IPS DF 4.7 (cell line): ENCODE measurements at regions not wholly inside any gene's neighbourhood (a gene's known extent, or its start where the extent isn't known, plus 50 kb on each side); places are given as distances from the start of the nearest gene placed in this dataset.
"Not testable (repeated sequence)": the region's sequence is repeated elsewhere in the genome, so short reads cannot be mapped to it uniquely, and the experiment has no call there.

Experiments used
- DNase-seq: peaks from one replicate; pipeline ENCODE4 v3.0.0-alpha.2; 2013; ENCODE audit warnings: low spot score; ENCODE audit errors: extremely low read depth

- no peak for DNase-seq
Observed at GRCh38 chr7:120054376-120055100, 218.4 kb upstream of the KCND2 start.

- no peak for DNase-seq
Observed at GRCh38 chr7:120055300-120055699, 217.7 kb upstream of the KCND2 start.

- no peak for DNase-seq
Observed at GRCh38 chr7:120056227-120056626, 216.7 kb upstream of the KCND2 start.

GRCh38 chr7:120059641-120060040, 213.3 kb upstream of the KCND2 start:
- DNase-seq: no peak

GRCh38 chr7:120060281-120060680, 212.7 kb upstream of the KCND2 start:
- no peak for DNase-seq

GRCh38 chr7:120060875-120061274, 212.1 kb upstream of the KCND2 start:
- DNase-seq: no peak

- no peak for DNase-seq
Observed at GRCh38 chr7:120064565-120064964, 208.4 kb upstream of the KCND2 start.

GRCh38 chr7:120066898-120067297, 206.1 kb upstream of the KCND2 start:
- not testable (repeated sequence) for DNase-seq

- DNase-seq: no peak
Observed at GRCh38 chr7:120070201-120070600, 202.8 kb upstream of the KCND2 start.

- no peak for DNase-seq
Observed at GRCh38 chr7:120077777-120078176, 195.2 kb upstream of the KCND2 start.

- no peak for DNase-seq
Observed at GRCh38 chr7:120079022-120079421, 194.0 kb upstream of the KCND2 start.

GRCh38 chr7:120079704-120080103, 193.3 kb upstream of the KCND2 start:
- DNase-seq: no peak

GRCh38 chr7:120086468-120086867, 186.5 kb upstream of the KCND2 start:
- DNase-seq: not testable (repeated sequence)

- DNase-seq: no peak
Observed at GRCh38 chr7:120089968-120090367, 183.0 kb upstream of the KCND2 start.

GRCh38 chr7:120091807-120092206, 181.2 kb upstream of the KCND2 start:
- DNase-seq: no peak

- no peak for DNase-seq
Observed at GRCh38 chr7:120097020-120097419, 176.0 kb upstream of the KCND2 start.

GRCh38 chr7:120097774-120098173, 175.2 kb upstream of the KCND2 start:
- DNase-seq: no peak

- DNase-seq: no peak
Observed at GRCh38 chr7:120108376-120108775, 164.6 kb upstream of the KCND2 start.

GRCh38 chr7:120110169-120110568, 162.8 kb upstream of the KCND2 start:
- peak; percentile 14 for DNase-seq

- DNase-seq: no peak
Observed at GRCh38 chr7:120114626-120115025, 158.3 kb upstream of the KCND2 start.

- DNase-seq: no peak
Observed at GRCh38 chr7:120123528-120123927, 149.4 kb upstream of the KCND2 start.

- DNase-seq: no peak
Observed at GRCh38 chr7:120131096-120131839, 141.7 kb upstream of the KCND2 start.

GRCh38 chr7:120138497-120138896, 134.5 kb upstream of the KCND2 start:
- no peak for DNase-seq
